ENCODE measurements at regions not wholly inside any gene's neighbourhood (a gene's known extent, or its start where the extent isn't known, plus 50 kb on each side); places are given as distances from the start of the nearest gene placed in this dataset.

GRCh38 chr11:27864091-27864491 is 163.8 kb upstream of the BDNF start:
- no peak for TF ChIP-seq CTCF (IDR thresholded peaks at IDR 0.05; ENCODE audit: control insufficient read depth, extremely low read depth, insufficient read depth)
- DNase-seq (ENCODE audit: low read depth), result no peak
- H3K4me3 ChIP-seq (ENCODE audit: low read depth, low read length), result no peak overlapping the region

GRCh38 chr11:27863637-27864036 is 163.4 kb upstream of the BDNF start:
- no peak for TF ChIP-seq CTCF (IDR thresholded peaks at IDR 0.05; ENCODE audit: control insufficient read depth, extremely low read depth, insufficient read depth)
- H3K4me3 ChIP-seq (ENCODE audit: low read depth, low read length), result no peak overlapping the region
- DNase-seq (ENCODE audit: low read depth), result no peak

GRCh38 chr11:27861706-27862430 is 161.6 kb upstream of the BDNF start:
- no peak for DNase-seq (ENCODE audit: low read depth)
- no peak for TF ChIP-seq CTCF (IDR thresholded peaks at IDR 0.05; ENCODE audit: control insufficient read depth, extremely low read depth, insufficient read depth)
- H3K4me3 ChIP-seq (ENCODE audit: low read depth, low read length), result no peak overlapping the region

GRCh38 chr11:27860811-27861210 is 160.6 kb upstream of the BDNF start:
- TF ChIP-seq CTCF (IDR thresholded peaks at IDR 0.05; ENCODE audit: control insufficient read depth, extremely low read depth, insufficient read depth), result no peak
- H3K4me3 ChIP-seq (ENCODE audit: low read depth, low read length), result no peak overlapping the region
- no peak for DNase-seq (ENCODE audit: low read depth)

GRCh38 chr11:27858866-27859265 is 158.6 kb upstream of the BDNF start:
- TF ChIP-seq CTCF (IDR thresholded peaks at IDR 0.05; ENCODE audit: control insufficient read depth, extremely low read depth, insufficient read depth), result no peak
- H3K4me3 ChIP-seq (ENCODE audit: low read depth, low read length), result no peak overlapping the region
- no peak for DNase-seq (ENCODE audit: low read depth)

- DNase-seq (ENCODE audit: low read depth), result no peak
Observed at GRCh38 chr11:27857588-27857987, 157.3 kb upstream of the BDNF start.

More at GRCh38 chr11:27857588-27857987, 157.3 kb upstream of the BDNF start:
- no peak for TF ChIP-seq CTCF (IDR thresholded peaks at IDR 0.05; ENCODE audit: control insufficient read depth, extremely low read depth, insufficient read depth)
- H3K4me3 ChIP-seq (ENCODE audit: low read depth, low read length), result no peak overlapping the region

Measured in LNCaP clone FGC (cell line).